Mesendoderm (in vitro differentiated cells): ENCODE measurements at regions not wholly inside any gene's neighbourhood (a gene's known extent, or its start where the extent isn't known, plus 50 kb on each side); places are given as distances from the start of the nearest gene placed in this dataset.
"Not testable (repeated sequence)": the region's sequence is repeated elsewhere in the genome, so short reads cannot be mapped to it uniquely, and the experiment has no call there.

Source experiments
- DNase-seq: peaks from one replicate; pipeline ENCODE4 v3.0.0; 2013
- H2AK5ac ChIP-seq: 2 replicates; pipeline ENCODE4 v1.6.1; 2013; ENCODE audit warnings: low read length, inconsistent platforms
- H2BK120ac ChIP-seq: 2 replicates; pipeline ENCODE4 v1.6.1; 2013; ENCODE audit warnings: low read depth, mild to moderate bottlenecking, low read length, moderate library complexity, mixed read lengths
- H2BK15ac ChIP-seq: replicated peaks from 2 replicates; pipeline ENCODE4 v1.6.1; 2013; ENCODE audit warnings: low read depth, mild to moderate bottlenecking, moderate library complexity
- H2BK5ac ChIP-seq: 2 replicates; pipeline ENCODE4 v1.6.1; 2013; ENCODE audit warnings: low read length, inconsistent platforms
- H3K18ac ChIP-seq: 2 replicates; pipeline ENCODE4 v1.6.1; 2013; ENCODE audit warnings: mild to moderate bottlenecking, low read length, mixed read lengths
- H3K23ac ChIP-seq: one replicate; pipeline ENCODE4 v1.6.1; 2013; ENCODE audit warnings: low read length
- H3K27ac ChIP-seq: 2 replicates; pipeline ENCODE4 v1.5.1; 2013; ENCODE audit warnings: low read depth, mild to moderate bottlenecking, inconsistent platforms, low read length, moderate library complexity
- H3K27me3 ChIP-seq: 2 replicates; pipeline ENCODE4 v1.6.1; 2013; ENCODE audit warnings: low read length, control low read depth, mild to moderate bottlenecking, inconsistent platforms; ENCODE audit not compliant: insufficient read depth, poor library complexity
- H3K36me3 ChIP-seq: 2 replicates; pipeline ENCODE4 v1.6.1; 2013; ENCODE audit warnings: low read length, inconsistent platforms; ENCODE audit not compliant: control insufficient read depth, insufficient read depth
- H3K4ac ChIP-seq: one replicate; pipeline ENCODE4 v1.6.1; 2013; ENCODE audit warnings: low read depth, mild to moderate bottlenecking, low read length, moderate library complexity
- H3K4me1 ChIP-seq: 2 replicates; pipeline ENCODE4 v1.6.1; 2013; ENCODE audit warnings: low read depth, low read length, inconsistent platforms; ENCODE audit not compliant: control insufficient read depth
- H3K4me2 ChIP-seq: 2 replicates; pipeline ENCODE4 v1.6.1; 2013; ENCODE audit warnings: low read length
- H3K4me3 ChIP-seq: 2 replicates; pipeline ENCODE4 v1.5.1; 2013; ENCODE audit warnings: mild to moderate bottlenecking, low read length
- H3K56ac ChIP-seq: one replicate; pipeline ENCODE4 v1.6.1; 2013; ENCODE audit warnings: low read length
- H3K79me1 ChIP-seq: 2 replicates; pipeline ENCODE4 v1.6.1; 2013; ENCODE audit warnings: low read length, inconsistent platforms
- H3K79me2 ChIP-seq: 2 replicates; pipeline ENCODE4 v1.6.1; 2013; ENCODE audit warnings: mild to moderate bottlenecking, low read length; ENCODE audit not compliant: control insufficient read depth, insufficient read depth
- H3K9ac ChIP-seq: 2 replicates; pipeline ENCODE4 v1.6.1; 2013; ENCODE audit warnings: low read length, inconsistent platforms
- H4K5ac ChIP-seq: one replicate; pipeline ENCODE4 v1.6.1; 2013; ENCODE audit warnings: low read length
- H4K8ac ChIP-seq: one replicate; pipeline ENCODE4 v1.6.1; 2013; ENCODE audit warnings: low read depth, mild to moderate bottlenecking, control low read depth, low read length, moderate library complexity
- WGBS: extraction: QIAGEN DNeasy Blood & Tissue Kit; methylation state at CpG from one replicate; pipeline ENCODE4 v1.1.7; 2013; ENCODE audit warnings: low lambda C conversion rate, missing lambda C conversion rate; ENCODE audit not compliant: insufficient coverage; ENCODE audit errors: extremely low coverage; 5-methylcytosine and 5-hydroxymethylcytosine counted together

GRCh38 chr16:13478991-13479390 is 441.0 kb upstream of the ERCC4 start:
- WGBS: no CpG with 5 or more reads among the region's 4 CpGs

DNA sequence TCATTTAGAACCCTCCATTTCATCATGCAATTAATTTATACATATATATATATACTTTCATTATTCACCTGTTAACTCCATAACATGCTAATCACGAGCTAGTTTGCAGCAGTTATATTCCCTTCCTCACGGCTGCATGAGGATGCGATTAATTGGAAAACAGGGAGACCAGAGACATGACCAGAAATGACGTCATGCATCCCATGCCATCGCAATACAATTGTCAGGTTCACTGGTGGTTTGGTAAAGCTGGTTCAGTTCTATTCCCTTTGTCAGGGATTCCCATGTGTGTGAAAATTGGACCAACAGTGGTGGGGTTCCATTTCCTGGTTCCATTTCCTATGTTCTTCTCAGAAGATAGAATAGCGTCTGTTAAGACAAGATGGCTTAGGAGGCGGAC is 440.4 kb upstream of the ERCC4 start:
- H4K5ac ChIP-seq: no peak overlapping the region
- H3K56ac ChIP-seq: no peak overlapping the region
- H3K36me3 ChIP-seq: no peaks in the 10 kb centered on the region
- no peak overlapping the region for H3K4me3 ChIP-seq
- no peak for DNase-seq
- no peak overlapping the region for H3K27ac ChIP-seq
- H3K79me2 ChIP-seq: no peaks in the 10 kb centered on the region
- no peak overlapping the region for H2BK120ac ChIP-seq
- no peaks in the 10 kb centered on the region for H3K79me1 ChIP-seq
- no peak overlapping the region for H2BK15ac ChIP-seq
- no CpG with 5 or more reads among the region's 7 CpGs for WGBS
- H3K4me1 ChIP-seq: no peaks in the 10 kb centered on the region
- no peak overlapping the region for H3K9ac ChIP-seq
- H4K8ac ChIP-seq: no peak overlapping the region
- H2AK5ac ChIP-seq: no peak overlapping the region
- H3K27me3 ChIP-seq: no peaks in the 10 kb centered on the region
- H2BK5ac ChIP-seq: no peak overlapping the region
- H3K23ac ChIP-seq: no peak overlapping the region
- no peak overlapping the region for H3K4ac ChIP-seq
- H3K18ac ChIP-seq: no peak overlapping the region
- H3K4me2 ChIP-seq: no peak overlapping the region

More at GRCh38 chr16:13478991-13479390, 441.0 kb upstream of the ERCC4 start:
- Histone ChIP-seq H4K8ac (no peak overlapping the region), H3K79me2 (no peaks in the 10 kb centered on the region), H2BK120ac (no peak overlapping the region), H2AK5ac (no peak overlapping the region), H3K9ac (no peak overlapping the region), H2BK5ac (no peak overlapping the region), H3K56ac (no peak overlapping the region), H4K5ac (no peak overlapping the region), H3K79me1 (no peaks in the 10 kb centered on the region), H3K4me3 (no peak overlapping the region), H3K27me3 (no peaks in the 10 kb centered on the region), H3K36me3 (no peaks in the 10 kb centered on the region), H3K27ac (no peak overlapping the region), H2BK15ac (no peak overlapping the region), H3K23ac (no peak overlapping the region), H3K4me1 (no peaks in the 10 kb centered on the region), H3K4ac (no peak overlapping the region), H3K18ac (no peak overlapping the region), H3K4me2 (no peak overlapping the region)
- no peak for DNase-seq

DNA sequence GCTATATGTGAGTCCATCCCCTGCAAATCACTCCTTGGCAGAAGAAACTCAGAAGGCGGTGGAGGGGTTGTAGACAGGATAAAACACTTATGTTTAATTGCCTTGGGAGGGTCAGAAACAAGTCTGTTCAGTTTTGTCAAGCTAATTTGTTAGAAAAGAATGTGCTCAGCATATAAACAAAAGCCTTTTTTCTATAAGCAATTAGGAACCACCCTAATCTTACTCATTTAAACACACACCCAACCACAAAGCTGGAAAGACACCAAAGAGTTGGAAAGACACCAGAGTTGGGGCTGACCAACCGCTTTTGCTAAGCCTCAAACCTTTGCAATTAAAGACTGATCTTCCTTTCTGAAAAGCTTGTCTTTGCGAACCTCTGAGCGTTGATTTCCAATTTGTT is 439.2 kb upstream of the ERCC4 start:
- H3K4me1 ChIP-seq: no peaks in the 10 kb centered on the region
- no peak overlapping the region for H3K4me2 ChIP-seq
- H3K36me3 ChIP-seq: no peaks in the 10 kb centered on the region
- no CpG with 5 or more reads among the region's 4 CpGs for WGBS
- H4K8ac ChIP-seq: no peak overlapping the region
- H2BK15ac ChIP-seq: no peak overlapping the region
- no peak overlapping the region for H2BK120ac ChIP-seq
- H3K4me3 ChIP-seq: no peak overlapping the region
- H3K18ac ChIP-seq: no peak overlapping the region
- H3K4ac ChIP-seq: no peak overlapping the region
- H3K23ac ChIP-seq: no peak overlapping the region
- H3K9ac ChIP-seq: no peak overlapping the region
- no peaks in the 10 kb centered on the region for H3K27me3 ChIP-seq
- H2BK5ac ChIP-seq: no peak overlapping the region
- no peak overlapping the region for H3K56ac ChIP-seq
- H3K27ac ChIP-seq: no peak overlapping the region
- H3K79me2 ChIP-seq: no peaks in the 10 kb centered on the region
- H3K79me1 ChIP-seq: no peaks in the 10 kb centered on the region
- no peak overlapping the region for H2AK5ac ChIP-seq
- no peak for DNase-seq
- no peak overlapping the region for H4K5ac ChIP-seq

GRCh38 chr16:13483121-13483520 is 436.8 kb upstream of the ERCC4 start:
- no peaks in the 10 kb centered on the region for H3K4me1 ChIP-seq
- no CpG with 5 or more reads among the region's 3 CpGs for WGBS

DNA sequence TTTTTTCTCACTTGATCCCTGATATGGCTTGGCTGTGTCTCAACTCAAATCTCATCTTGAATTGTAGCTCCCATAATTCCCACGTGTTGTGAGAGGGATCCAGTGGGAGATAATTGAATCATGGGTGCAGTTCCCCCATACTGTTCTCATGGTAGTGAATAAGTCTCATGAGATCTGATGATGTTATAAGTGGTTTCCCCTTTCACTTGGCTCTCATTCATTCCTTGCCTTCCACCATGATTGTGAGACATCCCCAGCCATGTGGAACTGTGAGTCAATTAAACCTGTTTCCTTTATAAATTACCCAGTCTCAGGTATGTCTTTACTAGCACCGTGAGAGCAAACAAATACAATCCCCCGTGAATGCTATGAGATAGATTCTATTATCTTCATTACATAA is 430.5 kb upstream of the ERCC4 start:
- not testable (repeated sequence) for H3K18ac ChIP-seq, DNase-seq, H3K79me2 ChIP-seq, H2BK15ac ChIP-seq, H4K5ac ChIP-seq, H3K27me3 ChIP-seq, H3K4me1 ChIP-seq, H2BK5ac ChIP-seq, H3K27ac ChIP-seq, H3K36me3 ChIP-seq, H3K4me3 ChIP-seq, H4K8ac ChIP-seq, H2AK5ac ChIP-seq, H3K4ac ChIP-seq, H3K4me2 ChIP-seq, H3K56ac ChIP-seq, H3K23ac ChIP-seq, H2BK120ac ChIP-seq, H3K79me1 ChIP-seq, H3K9ac ChIP-seq
- no CpG with 5 or more reads among the region's 3 CpGs for WGBS

More at GRCh38 chr16:13483121-13483520, 436.8 kb upstream of the ERCC4 start:
- DNase-seq: no peak
- H2BK5ac ChIP-seq: no peak overlapping the region
- no peak overlapping the region for H2BK15ac ChIP-seq
- no peaks in the 10 kb centered on the region for H3K27me3 ChIP-seq
- H2AK5ac ChIP-seq: no peak overlapping the region
- no peak overlapping the region for H3K9ac ChIP-seq
- H3K4me3 ChIP-seq: no peak overlapping the region
- no peaks in the 10 kb centered on the region for H3K79me1 ChIP-seq
- no peak overlapping the region for H3K4me2 ChIP-seq
- H4K8ac ChIP-seq: no peak overlapping the region
- H3K79me2 ChIP-seq: no peaks in the 10 kb centered on the region
- H3K56ac ChIP-seq: no peak overlapping the region
- no peak overlapping the region for H3K27ac ChIP-seq
- no peaks in the 10 kb centered on the region for H3K36me3 ChIP-seq
- H2BK120ac ChIP-seq: no peak overlapping the region
- no peak overlapping the region for H3K4ac ChIP-seq
- no peak overlapping the region for H3K23ac ChIP-seq
- no peak overlapping the region for H3K18ac ChIP-seq
- no peak overlapping the region for H4K5ac ChIP-seq

DNA sequence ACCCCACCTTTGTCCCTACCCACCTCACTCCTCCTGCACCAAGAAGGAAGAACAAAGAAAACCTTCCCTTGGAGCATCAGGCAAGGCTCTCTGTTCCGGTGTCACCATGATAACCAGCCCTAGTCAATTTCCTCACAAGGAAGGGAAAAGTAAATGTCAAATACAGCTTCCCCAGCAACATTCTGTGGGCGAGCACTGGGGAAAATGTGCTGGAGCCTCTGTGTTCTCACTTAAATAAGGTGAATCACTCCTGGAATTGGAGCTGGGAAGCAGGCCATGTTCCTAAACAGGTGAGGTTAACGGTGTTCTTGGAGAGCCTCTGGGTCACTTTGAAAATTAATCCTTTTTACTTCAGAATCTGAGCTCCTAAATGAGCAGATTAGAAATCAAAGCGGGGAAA is 427.9 kb upstream of the ERCC4 start:
- no peak for DNase-seq
- H3K56ac ChIP-seq: no peak overlapping the region
- no peaks in the 10 kb centered on the region for H3K27me3 ChIP-seq
- no peak overlapping the region for H3K23ac ChIP-seq
- no peak overlapping the region for H2BK15ac ChIP-seq
- WGBS: no CpG with 5 or more reads among the region's 4 CpGs
- no peaks in the 10 kb centered on the region for H3K4me1 ChIP-seq
- H2BK5ac ChIP-seq: no peak overlapping the region
- no peaks in the 10 kb centered on the region for H3K79me1 ChIP-seq
- no peak overlapping the region for H2BK120ac ChIP-seq
- no peak overlapping the region for H2AK5ac ChIP-seq
- H4K8ac ChIP-seq: no peak overlapping the region
- no peak overlapping the region for H3K4me2 ChIP-seq
- no peak overlapping the region for H4K5ac ChIP-seq
- no peak overlapping the region for H3K9ac ChIP-seq
- H3K36me3 ChIP-seq: no peaks in the 10 kb centered on the region
- no peak overlapping the region for H3K18ac ChIP-seq
- no peaks in the 10 kb centered on the region for H3K79me2 ChIP-seq
- no peak overlapping the region for H3K4me3 ChIP-seq
- H3K27ac ChIP-seq: no peak overlapping the region
- H3K4ac ChIP-seq: no peak overlapping the region
